ENCODE measurements at regions not wholly inside any gene's neighbourhood (a gene's known extent, or its start where the extent isn't known, plus 50 kb on each side); places are given as distances from the start of the nearest gene placed in this dataset.

DNA sequence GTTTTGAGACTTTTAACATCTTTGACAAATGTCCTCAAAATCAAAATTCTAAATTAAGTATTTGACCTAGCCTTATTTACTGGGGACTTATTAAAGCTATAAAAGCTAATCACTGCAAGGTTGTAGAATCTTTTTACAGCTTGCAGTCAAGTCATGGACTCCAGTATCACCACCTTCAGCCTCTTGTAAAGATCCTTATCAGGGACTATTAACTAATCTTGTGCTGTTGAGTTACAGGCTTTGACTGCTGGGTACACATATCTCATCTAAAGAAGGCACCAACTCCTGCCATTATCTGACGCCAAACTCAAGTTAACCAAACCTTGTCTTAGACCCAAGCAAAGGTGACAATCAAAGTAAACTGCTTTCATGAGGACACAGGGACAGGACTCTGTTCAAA, 621.0 kb upstream of the IGFBP3 start:
- DNase-seq (ENCODE audit: low read depth) = no peak
- no peak overlapping the region for H3K4me3 ChIP-seq (ENCODE audit: low read depth, low read length)
- TF ChIP-seq, protein P1, sequence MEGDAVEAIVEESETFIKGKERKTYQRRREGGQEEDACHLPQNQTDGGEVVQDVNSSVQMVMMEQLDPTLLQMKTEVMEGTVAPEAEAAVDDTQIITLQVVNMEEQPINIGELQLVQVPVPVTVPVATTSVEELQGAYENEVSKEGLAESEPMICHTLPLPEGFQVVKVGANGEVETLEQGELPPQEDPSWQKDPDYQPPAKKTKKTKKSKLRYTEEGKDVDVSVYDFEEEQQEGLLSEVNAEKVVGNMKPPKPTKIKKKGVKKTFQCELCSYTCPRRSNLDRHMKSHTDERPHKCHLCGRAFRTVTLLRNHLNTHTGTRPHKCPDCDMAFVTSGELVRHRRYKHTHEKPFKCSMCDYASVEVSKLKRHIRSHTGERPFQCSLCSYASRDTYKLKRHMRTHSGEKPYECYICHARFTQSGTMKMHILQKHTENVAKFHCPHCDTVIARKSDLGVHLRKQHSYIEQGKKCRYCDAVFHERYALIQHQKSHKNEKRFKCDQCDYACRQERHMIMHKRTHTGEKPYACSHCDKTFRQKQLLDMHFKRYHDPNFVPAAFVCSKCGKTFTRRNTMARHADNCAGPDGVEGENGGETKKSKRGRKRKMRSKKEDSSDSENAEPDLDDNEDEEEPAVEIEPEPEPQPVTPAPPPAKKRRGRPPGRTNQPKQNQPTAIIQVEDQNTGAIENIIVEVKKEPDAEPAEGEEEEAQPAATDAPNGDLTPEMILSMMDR (IDR thresholded peaks at IDR 0.05; ENCODE audit: insufficient read depth, low read depth, low read length) = no peak
- no peaks in the 10 kb centered on the region for H3K36me3 ChIP-seq (ENCODE audit: control insufficient read depth, insufficient read depth, low read length)
- POLR2A ChIA-PET = no interaction called here
- no peaks in the 10 kb centered on the region for H3K27me3 ChIP-seq (ENCODE audit: control insufficient read depth, insufficient read depth, low read length)
- CTCF ChIA-PET = no interaction called here

DNA sequence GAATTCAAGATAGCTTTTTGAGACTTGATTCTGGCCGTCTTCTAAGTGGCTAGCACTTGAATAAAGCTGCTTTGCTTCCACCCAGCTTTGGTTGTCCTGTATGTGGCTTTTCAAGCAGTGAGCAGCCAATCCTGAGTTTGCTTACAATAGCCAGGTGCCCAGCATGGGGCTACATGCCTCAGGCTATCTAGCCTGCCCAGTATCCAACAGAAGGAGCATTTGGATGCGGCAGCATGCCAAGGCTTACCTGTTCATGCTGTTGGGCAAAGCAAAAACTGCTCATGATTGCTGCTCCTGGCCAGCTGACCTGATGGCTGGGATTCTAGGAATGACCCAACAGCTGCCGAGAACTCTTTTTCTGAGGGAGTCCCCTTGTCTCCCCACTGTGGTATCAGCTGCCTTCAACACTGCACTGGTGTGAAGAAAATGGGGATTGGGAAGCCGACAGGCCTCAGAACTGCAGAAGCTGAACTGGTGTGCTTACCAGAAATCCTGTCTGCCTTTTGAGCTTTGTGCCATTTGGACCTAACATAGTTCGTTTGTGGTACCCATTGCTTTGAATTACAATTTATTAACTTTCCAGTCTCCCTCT, 618.9 kb upstream of the IGFBP3 start:
- no peak overlapping the region for H3K4me3 ChIP-seq (ENCODE audit: low read depth, low read length)
- CTCF ChIA-PET = interaction anchor here (1.2 kb wide), 1 partner anchor 12 kb away, joined by 3 read pairs; no protein-coding TSS in a partner anchor
- no peak for DNase-seq (ENCODE audit: low read depth)
- TF ChIP-seq, protein P1 (IDR thresholded peaks at IDR 0.05; ENCODE audit: insufficient read depth, low read depth, low read length) = no peak
- H3K36me3 ChIP-seq (ENCODE audit: control insufficient read depth, insufficient read depth, low read length) = no peaks in the 10 kb centered on the region
- no peaks in the 10 kb centered on the region for H3K27me3 ChIP-seq (ENCODE audit: control insufficient read depth, insufficient read depth, low read length)
- POLR2A ChIA-PET = no interaction called here

DNA sequence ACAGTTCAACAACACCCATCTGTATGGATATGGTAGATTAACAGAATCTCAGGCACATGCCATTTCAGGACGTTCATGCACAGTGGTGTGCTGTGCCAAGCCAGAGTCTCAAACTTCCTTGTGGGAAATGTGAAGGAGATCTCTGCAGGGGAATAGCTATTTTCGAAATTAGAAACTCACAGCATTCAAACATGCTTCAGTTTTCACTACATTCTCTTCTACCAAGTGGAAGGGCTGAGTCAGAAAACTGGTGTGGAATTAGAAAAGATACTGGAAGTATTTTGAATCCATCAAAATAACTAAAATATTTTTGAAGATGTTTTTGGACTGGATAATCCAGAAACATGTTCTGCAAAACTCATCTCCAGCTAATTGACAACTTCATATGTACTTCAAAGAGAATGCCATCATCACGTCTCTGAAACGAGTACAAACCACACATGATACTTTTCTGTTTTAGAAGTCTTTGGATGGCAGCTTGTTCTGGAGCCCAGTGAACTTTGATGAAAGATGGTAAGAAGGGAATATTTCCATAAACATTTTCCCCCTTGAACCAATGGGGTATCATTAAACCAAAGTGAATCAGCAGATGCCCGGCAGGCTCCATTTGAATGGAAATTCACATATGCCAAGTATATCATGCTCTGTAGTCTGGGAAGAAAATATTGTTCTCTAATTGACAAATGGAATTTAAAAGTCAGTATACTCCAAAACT, 616.3 kb upstream of the IGFBP3 start:
- POLR2A ChIA-PET = no interaction called here
- DNase-seq (ENCODE audit: low read depth) = no peak
- CTCF ChIA-PET = interaction anchor here (0.8 kb wide), 1 partner anchor 13 kb away, joined by 3 read pairs; no protein-coding TSS in a partner anchor

DNA sequence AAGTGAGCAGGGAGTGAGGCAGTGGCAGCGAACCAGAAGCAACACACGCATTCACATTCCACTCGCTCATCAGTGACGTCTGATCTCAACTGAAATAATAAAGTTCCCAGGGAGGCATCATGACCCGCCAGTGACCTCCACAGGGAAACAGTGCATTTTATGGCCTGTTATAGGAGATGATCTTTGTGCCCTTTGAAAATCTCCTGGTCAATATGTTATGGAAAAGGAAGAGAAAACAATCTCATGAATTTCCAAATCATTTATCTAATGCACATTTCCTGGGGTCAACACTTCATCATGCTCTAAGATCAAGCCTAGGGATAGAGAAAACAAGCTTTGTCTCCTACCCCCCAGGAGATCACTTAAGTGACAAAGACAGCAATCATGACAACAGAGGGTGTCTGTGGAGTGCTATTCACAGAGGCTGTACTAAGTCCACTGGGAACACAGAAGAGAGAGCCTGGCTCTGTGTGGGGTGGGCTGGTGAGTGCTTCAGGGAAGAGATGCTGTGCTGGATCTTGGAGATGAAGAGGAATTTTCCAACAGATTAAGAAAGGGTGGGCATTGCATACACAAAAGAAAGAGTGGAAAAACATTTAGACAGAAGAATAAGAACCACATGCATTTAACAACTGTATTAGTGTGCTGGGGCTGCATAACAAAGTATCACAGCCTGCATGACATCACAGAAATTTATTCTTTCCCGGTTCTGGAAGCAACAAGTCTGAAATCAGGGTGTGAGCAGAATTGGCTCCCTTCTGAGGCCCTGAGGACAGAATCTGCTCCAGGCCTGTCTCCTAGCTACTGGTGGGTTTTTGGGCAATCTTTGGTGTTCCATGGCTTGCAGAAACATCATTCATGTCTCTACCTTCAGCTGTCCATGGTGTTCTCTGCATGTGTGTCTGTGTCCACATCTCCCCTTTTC, 613.9 kb upstream of the IGFBP3 start:
- ChIA-PET POLR2A (no interaction called here), CTCF (no interaction called here)
- no peaks in the 10 kb centered on the region for H3K27me3 ChIP-seq (ENCODE audit: control insufficient read depth, insufficient read depth, low read length)
- no peaks in the 10 kb centered on the region for H3K36me3 ChIP-seq (ENCODE audit: control insufficient read depth, insufficient read depth, low read length)
- TF ChIP-seq, protein P1 (IDR thresholded peaks at IDR 0.05; ENCODE audit: insufficient read depth, low read depth, low read length) = no peak
- H3K4me3 ChIP-seq (ENCODE audit: low read depth, low read length) = no peak overlapping the region
- no peak for DNase-seq (ENCODE audit: low read depth)

More for the DNA sequence above, 616.3 kb upstream of the IGFBP3 start:
- H3K27me3 ChIP-seq (ENCODE audit: control insufficient read depth, insufficient read depth, low read length) = no peaks in the 10 kb centered on the region
- TF ChIP-seq, protein P1 (IDR thresholded peaks at IDR 0.05; ENCODE audit: insufficient read depth, low read depth, low read length) = no peak
- no peaks in the 10 kb centered on the region for H3K36me3 ChIP-seq (ENCODE audit: control insufficient read depth, insufficient read depth, low read length)
- no peak overlapping the region for H3K4me3 ChIP-seq (ENCODE audit: low read depth, low read length)

DNA sequence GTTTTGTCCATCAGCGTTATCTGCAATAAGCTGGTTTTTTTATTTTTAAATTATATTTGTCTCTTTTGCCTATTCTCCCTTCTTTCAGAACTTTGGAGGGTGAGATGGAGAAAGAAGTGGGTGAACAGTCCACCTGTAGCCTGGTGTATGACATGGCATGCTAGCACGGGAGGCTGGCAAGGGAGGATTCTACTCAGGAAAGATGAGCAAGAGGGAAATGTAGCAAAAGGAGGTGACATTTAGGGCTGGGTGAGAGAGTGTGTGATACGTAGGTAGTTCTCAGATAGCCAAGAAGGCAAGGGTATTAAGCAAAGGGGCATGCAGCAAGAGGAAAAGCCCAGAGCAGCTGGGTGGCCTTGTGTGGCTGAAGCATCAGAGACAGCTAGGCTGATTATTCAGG, 612.9 kb upstream of the IGFBP3 start:
- TF ChIP-seq, protein P1 (IDR thresholded peaks at IDR 0.05; ENCODE audit: insufficient read depth, low read depth, low read length) = no peak
- CTCF ChIA-PET = interaction anchor here (0.5 kb wide), 1 partner anchor 9 kb away, joined by 3 read pairs; no protein-coding TSS in a partner anchor
- Histone ChIP-seq H3K4me3 (ENCODE audit: low read depth, low read length) (no peak overlapping the region), H3K27me3 (ENCODE audit: control insufficient read depth, insufficient read depth, low read length) (no peaks in the 10 kb centered on the region), H3K36me3 (ENCODE audit: control insufficient read depth, insufficient read depth, low read length) (no peaks in the 10 kb centered on the region)
- no peak for DNase-seq (ENCODE audit: low read depth)
- POLR2A ChIA-PET = no interaction called here
